ENCODE measurements at regions not wholly inside any gene's neighbourhood (a gene's known extent, or its start where the extent isn't known, plus 50 kb on each side); places are given as distances from the start of the nearest gene placed in this dataset.

GRCh38 chr4:187558391-187558790 lies 437.2 kb upstream of the ZFP42 start:
- no peaks in the 10 kb centered on the region for H3K4me1 ChIP-seq
- H3K36me3 ChIP-seq (replicated peaks), result no peaks in the 10 kb centered on the region
- DNase-seq (ENCODE audit: low spot score in 2 of 2), result no peak
- H3K27me3 ChIP-seq (ENCODE audit: low read depth), result no peaks in the 10 kb centered on the region
- H3K4me3 ChIP-seq, result no peak overlapping the region
- in situ Hi-C loops (cut with MboI; ENCODE audit: low sequenced_read_pairs), result no loop called here
- H3K9me3 ChIP-seq, result no peaks in the 10 kb centered on the region

GRCh38 chr4:187562345-187562744 lies 433.2 kb upstream of the ZFP42 start:
- in situ Hi-C loops (cut with MboI; ENCODE audit: low sequenced_read_pairs), result no loop called here
- Histone ChIP-seq H3K27me3 (ENCODE audit: low read depth) (no peaks in the 10 kb centered on the region), H3K4me1 (no peaks in the 10 kb centered on the region), H3K9me3 (no peaks in the 10 kb centered on the region), H3K36me3 (replicated peaks) (no peaks in the 10 kb centered on the region), H3K4me3 (no peak overlapping the region)
- DNase-seq (ENCODE audit: low spot score in 2 of 2), result no peak

GRCh38 chr4:187565416-187565815 lies 430.2 kb upstream of the ZFP42 start:
- Histone ChIP-seq H3K27me3 (ENCODE audit: low read depth) (no peaks in the 10 kb centered on the region), H3K36me3 (replicated peaks) (no peaks in the 10 kb centered on the region), H3K4me3 (no peak overlapping the region), H3K4me1 (no peaks in the 10 kb centered on the region), H3K9me3 (no peaks in the 10 kb centered on the region)
- in situ Hi-C loops (cut with MboI; ENCODE audit: low sequenced_read_pairs), result no loop called here
- DNase-seq (ENCODE audit: low spot score in 2 of 2), result no peak

- H3K4me1 ChIP-seq, result no peaks in the 10 kb centered on the region
Observed at GRCh38 chr4:187569871-187570270, 425.7 kb upstream of the ZFP42 start.

GRCh38 chr4:187575706-187576105 lies 419.9 kb upstream of the ZFP42 start:
- H3K36me3 ChIP-seq (replicated peaks), result no peaks in the 10 kb centered on the region
- in situ Hi-C loops (cut with MboI; ENCODE audit: low sequenced_read_pairs), result no loop called here

More at GRCh38 chr4:187569871-187570270, 425.7 kb upstream of the ZFP42 start:
- in situ Hi-C loops (cut with MboI; ENCODE audit: low sequenced_read_pairs), result no loop called here
- H3K4me3 ChIP-seq, result no peak overlapping the region
- H3K9me3 ChIP-seq, result no peaks in the 10 kb centered on the region
- no peak for DNase-seq (ENCODE audit: low spot score in 2 of 2)
- H3K27me3 ChIP-seq (ENCODE audit: low read depth), result no peaks in the 10 kb centered on the region
- H3K36me3 ChIP-seq (replicated peaks), result no peaks in the 10 kb centered on the region

DNA sequence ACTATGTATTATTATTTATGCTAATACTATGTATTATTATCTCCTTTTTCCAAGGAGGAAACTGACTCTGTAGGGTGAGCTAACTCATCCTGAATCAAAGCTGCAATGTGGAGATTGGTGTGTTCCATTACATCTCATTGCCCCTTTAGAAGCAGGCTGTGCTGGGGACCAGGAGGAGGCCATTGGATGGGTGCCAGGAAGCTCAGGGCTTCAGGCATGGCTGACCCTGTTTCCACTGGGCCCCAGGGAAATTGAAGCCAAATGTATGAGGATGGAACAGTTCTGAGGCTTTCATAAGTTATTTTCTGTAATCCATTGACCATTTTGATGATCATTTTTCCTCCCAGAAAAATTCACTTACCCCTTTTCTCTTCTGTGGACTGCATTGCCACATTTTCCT lies 418.8 kb upstream of the ZFP42 start:
- Histone ChIP-seq H3K9me3 (no peaks in the 10 kb centered on the region), H3K36me3 (replicated peaks) (no peaks in the 10 kb centered on the region), H3K4me3 (no peak overlapping the region), H3K4me1 (no peaks in the 10 kb centered on the region), H3K27me3 (ENCODE audit: low read depth) (no peaks in the 10 kb centered on the region)
- in situ Hi-C loops (cut with MboI; ENCODE audit: low sequenced_read_pairs), result no loop called here
- no peak for DNase-seq (ENCODE audit: low spot score in 2 of 2)

More at GRCh38 chr4:187575706-187576105, 419.9 kb upstream of the ZFP42 start:
- no peak for DNase-seq (ENCODE audit: low spot score in 2 of 2)
- Histone ChIP-seq H3K4me3 (no peak overlapping the region), H3K9me3 (no peaks in the 10 kb centered on the region), H3K4me1 (no peaks in the 10 kb centered on the region), H3K27me3 (ENCODE audit: low read depth) (no peaks in the 10 kb centered on the region)

GRCh38 chr4:187577941-187578480 lies 417.6 kb upstream of the ZFP42 start:
- H3K9me3 ChIP-seq, result no peaks in the 10 kb centered on the region
- H3K4me1 ChIP-seq, result no peaks in the 10 kb centered on the region
- in situ Hi-C loops (cut with MboI; ENCODE audit: low sequenced_read_pairs), result no loop called here
- H3K27me3 ChIP-seq (ENCODE audit: low read depth), result no peaks in the 10 kb centered on the region
- no peak overlapping the region for H3K4me3 ChIP-seq
- H3K36me3 ChIP-seq (replicated peaks), result no peaks in the 10 kb centered on the region
- no peak for DNase-seq (ENCODE audit: low spot score in 2 of 2)

DNA sequence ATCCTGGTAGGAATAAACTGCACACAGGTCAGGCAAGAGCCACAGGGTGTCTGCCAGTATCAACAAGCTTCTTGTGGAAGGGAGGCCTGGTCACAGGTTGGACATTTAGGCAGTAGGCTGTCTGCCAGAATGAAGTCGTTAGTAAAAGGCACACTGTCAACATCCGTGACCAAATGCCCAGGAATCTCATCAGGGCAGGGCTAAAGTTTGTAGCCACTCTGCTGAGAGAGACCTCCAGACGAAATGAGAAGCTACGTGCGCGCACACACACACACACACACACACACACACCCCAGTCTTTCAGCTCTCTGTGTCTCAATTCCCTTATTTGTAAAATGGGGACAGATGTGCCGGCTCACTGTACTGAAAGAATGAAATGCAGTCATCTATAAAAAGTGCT lies 408.7 kb upstream of the ZFP42 start:
- no peak for DNase-seq (ENCODE audit: low spot score in 2 of 2)
- Histone ChIP-seq H3K36me3 (replicated peaks) (no peaks in the 10 kb centered on the region), H3K9me3 (no peaks in the 10 kb centered on the region), H3K4me3 (no peak overlapping the region), H3K27me3 (ENCODE audit: low read depth) (no peaks in the 10 kb centered on the region), H3K4me1 (no peaks in the 10 kb centered on the region)
- in situ Hi-C loops (cut with MboI; ENCODE audit: low sequenced_read_pairs), result no loop called here

GRCh38 chr4:187598196-187598595 lies 397.4 kb upstream of the ZFP42 start:
- in situ Hi-C loops (cut with MboI; ENCODE audit: low sequenced_read_pairs), result no loop called here
- Histone ChIP-seq H3K9me3 (no peaks in the 10 kb centered on the region), H3K36me3 (replicated peaks) (no peaks in the 10 kb centered on the region), H3K4me3 (no peak overlapping the region), H3K27me3 (ENCODE audit: low read depth) (no peaks in the 10 kb centered on the region), H3K4me1 (no peaks in the 10 kb centered on the region)
- no peak for DNase-seq (ENCODE audit: low spot score in 2 of 2)

- Histone ChIP-seq H3K36me3 (replicated peaks) (no peaks in the 10 kb centered on the region), H3K27me3 (ENCODE audit: low read depth) (no peaks in the 10 kb centered on the region), H3K4me1 (no peaks in the 10 kb centered on the region), H3K9me3 (no peaks in the 10 kb centered on the region), H3K4me3 (no peak overlapping the region)
- no peak for DNase-seq (ENCODE audit: low spot score in 2 of 2)
- in situ Hi-C loops (cut with MboI; ENCODE audit: low sequenced_read_pairs), result no loop called here
Observed at GRCh38 chr4:187602339-187603092, 393.1 kb upstream of the ZFP42 start.

DNA sequence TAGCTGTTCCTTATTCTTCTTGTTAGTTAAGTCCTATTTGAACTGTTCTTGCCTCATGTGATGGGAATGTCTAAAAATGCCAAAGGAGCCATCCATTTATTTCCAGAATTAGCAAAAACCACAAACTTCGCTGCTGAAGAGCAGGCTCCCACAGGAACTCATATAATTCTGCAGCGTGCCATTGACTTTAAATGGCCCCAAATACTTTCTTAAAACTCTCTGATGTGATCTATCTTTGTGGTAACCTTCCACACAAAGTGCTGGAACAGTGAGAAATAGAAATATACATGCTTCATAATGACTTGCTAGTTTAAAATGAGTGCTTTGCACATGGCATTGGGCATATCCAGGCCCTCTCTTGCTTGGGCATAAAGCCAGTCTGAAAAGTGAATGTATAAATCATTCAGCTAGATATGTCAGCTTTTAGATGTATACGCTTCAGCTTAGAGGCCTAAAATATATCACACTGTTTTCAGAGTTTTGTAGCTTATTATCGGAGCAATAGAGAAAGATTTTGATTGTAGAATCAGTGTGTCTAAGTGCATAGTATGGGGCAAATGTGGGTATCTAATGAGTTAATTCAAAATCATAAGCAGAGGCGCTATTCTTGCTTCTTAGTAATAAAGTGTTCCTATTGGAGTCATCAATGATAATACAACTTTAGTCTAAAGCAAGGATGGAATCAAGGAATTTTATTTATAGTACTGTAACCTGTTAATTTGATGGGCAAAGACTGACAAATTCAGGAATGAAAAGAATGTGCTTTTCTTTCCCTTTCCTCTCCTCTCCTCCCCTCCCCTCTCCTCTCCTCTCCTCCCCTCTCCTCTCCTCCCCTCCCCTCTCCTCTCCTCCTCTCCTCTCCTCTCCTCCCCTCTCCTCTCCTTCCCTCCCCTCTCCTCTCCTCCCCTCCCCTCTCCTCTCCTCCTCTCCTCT lies 392.2 kb upstream of the ZFP42 start:
- no peak overlapping the region for H3K4me3 ChIP-seq

GRCh38 chr4:187604984-187605383 lies 390.6 kb upstream of the ZFP42 start:
- Histone ChIP-seq H3K4me3 (no peak overlapping the region), H3K9me3 (no peaks in the 10 kb centered on the region), H3K4me1 (no peaks in the 10 kb centered on the region), H3K36me3 (replicated peaks) (no peaks in the 10 kb centered on the region), H3K27me3 (ENCODE audit: low read depth) (no peaks in the 10 kb centered on the region)
- in situ Hi-C loops (cut with MboI; ENCODE audit: low sequenced_read_pairs), result no loop called here
- DNase-seq (ENCODE audit: low spot score in 2 of 2), result no peak

More for the DNA sequence above, 392.2 kb upstream of the ZFP42 start:
- Histone ChIP-seq H3K4me1 (no peaks in the 10 kb centered on the region), H3K36me3 (replicated peaks) (no peaks in the 10 kb centered on the region), H3K27me3 (ENCODE audit: low read depth) (no peaks in the 10 kb centered on the region), H3K9me3 (no peaks in the 10 kb centered on the region)
- DNase-seq (ENCODE audit: low spot score in 2 of 2), result no peak
- in situ Hi-C loops (cut with MboI; ENCODE audit: low sequenced_read_pairs), result no loop called here

- in situ Hi-C loops (cut with MboI; ENCODE audit: low sequenced_read_pairs), result no loop called here
Observed at GRCh38 chr4:187606581-187606980, 389.0 kb upstream of the ZFP42 start.

DNA sequence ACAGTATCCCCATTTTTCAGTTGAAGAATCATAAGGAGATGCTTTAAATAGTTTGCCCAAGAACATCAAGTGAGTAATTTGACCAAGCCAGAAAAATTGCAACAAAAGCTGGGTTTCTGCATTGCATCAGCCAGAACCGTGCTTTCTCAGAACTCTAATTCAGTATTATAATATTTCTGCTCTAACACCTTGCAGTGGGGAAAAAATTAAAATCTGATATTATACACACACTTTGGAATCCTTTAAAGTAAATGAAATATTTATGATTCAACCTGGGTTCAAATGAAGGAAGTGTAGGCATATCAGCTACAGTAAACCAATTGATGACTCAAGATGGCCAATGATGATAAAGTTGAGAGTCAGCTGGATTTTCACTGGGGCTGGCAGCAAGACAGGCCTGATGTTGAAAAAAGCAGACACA lies 387.6 kb upstream of the ZFP42 start:
- Histone ChIP-seq H3K9me3 (no peaks in the 10 kb centered on the region), H3K4me1 (no peaks in the 10 kb centered on the region), H3K4me3 (no peak overlapping the region), H3K27me3 (ENCODE audit: low read depth) (no peaks in the 10 kb centered on the region; the same call in 1 of the 2 replicates), H3K36me3 (replicated peaks) (no peaks in the 10 kb centered on the region)
- DNase-seq (ENCODE audit: low spot score in 2 of 2), result no peak
- in situ Hi-C loops (cut with MboI; ENCODE audit: low sequenced_read_pairs), result no loop called here

More at GRCh38 chr4:187606581-187606980, 389.0 kb upstream of the ZFP42 start:
- DNase-seq (ENCODE audit: low spot score in 2 of 2), result peak; percentile 63 to 65
- H3K4me3 ChIP-seq, result no peak overlapping the region
- H3K9me3 ChIP-seq, result no peaks in the 10 kb centered on the region
- H3K27me3 ChIP-seq (ENCODE audit: low read depth), result no peaks in the 10 kb centered on the region; the same call in 1 of the 2 replicates
- H3K36me3 ChIP-seq (replicated peaks), result no peaks in the 10 kb centered on the region
- no peaks in the 10 kb centered on the region for H3K4me1 ChIP-seq
